ENCODE measurements at regions not wholly inside any gene's neighbourhood (a gene's known extent, or its start where the extent isn't known, plus 50 kb on each side); places are given as distances from the start of the nearest gene placed in this dataset.

- DNase-seq (ENCODE audit: extremely low read depth in 1 of 11, low read depth in 9 of 11, low spot score in 4 of 11) = no peak
Observed at GRCh38 chr1:9486466-9487140, 52.7 kb upstream of the SLC25A33 start.
